B cell (primary cell): ENCODE measurements at regions not wholly inside any gene's neighbourhood (a gene's known extent, or its start where the extent isn't known, plus 50 kb on each side); places are given as distances from the start of the nearest gene placed in this dataset.

ENCODE experiments used
- EZH2 ChIP-seq: IDR thresholded peaks from 2 replicates; pipeline ENCODE4 v1.6.1; 2012; ENCODE audit warnings: borderline replicate concordance, low read depth, mild to moderate bottlenecking, moderate library complexity, low read length; ENCODE audit not compliant: insufficient read depth, poor library complexity, severe bottlenecking
- TF ChIP-seq, protein P1 (sequence below): fragments of 200-600 bp; IDR thresholded peaks from one replicate; pipeline ENCODE4 v1.8.0; 2022; ENCODE audit warnings: antibody characterized with exemption, mild to moderate bottlenecking

GRCh38 chr1:209250861-209251636, 332.5 kb upstream of the CAMK1G start:
- TF ChIP-seq, protein P1, sequence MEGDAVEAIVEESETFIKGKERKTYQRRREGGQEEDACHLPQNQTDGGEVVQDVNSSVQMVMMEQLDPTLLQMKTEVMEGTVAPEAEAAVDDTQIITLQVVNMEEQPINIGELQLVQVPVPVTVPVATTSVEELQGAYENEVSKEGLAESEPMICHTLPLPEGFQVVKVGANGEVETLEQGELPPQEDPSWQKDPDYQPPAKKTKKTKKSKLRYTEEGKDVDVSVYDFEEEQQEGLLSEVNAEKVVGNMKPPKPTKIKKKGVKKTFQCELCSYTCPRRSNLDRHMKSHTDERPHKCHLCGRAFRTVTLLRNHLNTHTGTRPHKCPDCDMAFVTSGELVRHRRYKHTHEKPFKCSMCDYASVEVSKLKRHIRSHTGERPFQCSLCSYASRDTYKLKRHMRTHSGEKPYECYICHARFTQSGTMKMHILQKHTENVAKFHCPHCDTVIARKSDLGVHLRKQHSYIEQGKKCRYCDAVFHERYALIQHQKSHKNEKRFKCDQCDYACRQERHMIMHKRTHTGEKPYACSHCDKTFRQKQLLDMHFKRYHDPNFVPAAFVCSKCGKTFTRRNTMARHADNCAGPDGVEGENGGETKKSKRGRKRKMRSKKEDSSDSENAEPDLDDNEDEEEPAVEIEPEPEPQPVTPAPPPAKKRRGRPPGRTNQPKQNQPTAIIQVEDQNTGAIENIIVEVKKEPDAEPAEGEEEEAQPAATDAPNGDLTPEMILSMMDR = no peak
- no peak for TF ChIP-seq EZH2
